NOMO-1 treated with dmso at 0.1 percent for 144 hours (cell line): ENCODE measurements at regions not wholly inside any gene's neighbourhood (a gene's known extent, or its start where the extent isn't known, plus 50 kb on each side); places are given as distances from the start of the nearest gene placed in this dataset.
"Not testable (repeated sequence)": the region's sequence is repeated elsewhere in the genome, so short reads cannot be mapped to it uniquely, and the experiment has no call there.

Source experiments
- DNase-seq: peaks from one replicate; lab custom pipeline; 2025; ENCODE audit not compliant: unreplicated experiment; lab: John Stamatoyannopoulos, UW

DNA sequence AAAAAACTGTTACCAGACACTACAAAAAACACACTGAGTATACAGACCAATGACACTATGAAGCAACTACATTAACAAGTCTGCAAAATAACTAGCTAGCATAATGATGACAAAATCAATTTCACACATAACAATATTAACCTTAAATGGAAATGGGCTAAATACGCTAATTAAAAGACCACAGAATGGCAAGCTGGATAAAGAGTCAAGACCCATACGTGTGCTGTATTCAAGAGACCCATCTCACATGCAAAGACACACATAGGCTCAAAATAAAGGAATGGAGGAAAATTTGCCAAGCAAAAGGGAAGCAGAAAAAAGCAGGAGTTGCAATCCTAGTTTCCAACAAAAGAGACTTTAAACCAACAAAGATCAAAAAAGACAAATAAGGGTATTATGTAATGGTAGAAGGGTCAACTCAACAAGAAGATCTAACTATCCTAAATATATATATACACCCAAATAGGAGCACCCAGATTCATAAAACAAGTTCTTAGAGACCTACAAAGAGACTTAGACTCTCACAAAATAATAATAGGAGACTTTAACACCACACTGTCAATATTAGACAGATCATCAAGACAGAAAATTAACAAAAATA is 158.6 kb downstream of the ALDH8A1 start:
- not testable (repeated sequence) for DNase-seq

DNA sequence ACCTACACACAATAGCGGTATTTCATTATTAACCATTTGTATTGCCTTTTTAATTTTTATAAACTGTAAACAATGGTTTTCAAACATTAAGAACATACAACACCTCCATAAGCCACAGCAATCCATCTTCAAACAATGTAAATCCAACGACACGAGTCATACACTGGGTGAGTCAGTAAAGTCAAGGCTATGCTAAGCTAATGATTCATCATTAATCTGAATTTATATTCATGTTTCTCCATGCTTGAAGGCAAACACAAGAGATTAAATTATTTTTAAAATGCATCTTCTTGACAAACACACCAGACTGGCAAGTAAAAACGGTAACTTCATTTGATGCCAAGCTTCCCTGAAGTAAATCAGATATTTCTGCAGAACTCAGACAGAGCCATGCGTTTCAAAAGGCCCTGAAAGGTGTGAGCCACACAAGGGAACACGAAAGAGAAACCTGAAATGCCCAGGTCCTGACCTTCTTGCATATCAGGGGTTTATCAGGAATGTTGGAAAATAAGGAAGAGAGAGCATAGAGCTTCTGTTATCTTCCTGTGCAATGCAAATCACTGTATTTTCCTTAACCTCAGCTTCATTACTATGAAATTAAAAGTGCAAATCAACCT is 162.5 kb downstream of the ALDH8A1 start:
- no peak for DNase-seq

DNA sequence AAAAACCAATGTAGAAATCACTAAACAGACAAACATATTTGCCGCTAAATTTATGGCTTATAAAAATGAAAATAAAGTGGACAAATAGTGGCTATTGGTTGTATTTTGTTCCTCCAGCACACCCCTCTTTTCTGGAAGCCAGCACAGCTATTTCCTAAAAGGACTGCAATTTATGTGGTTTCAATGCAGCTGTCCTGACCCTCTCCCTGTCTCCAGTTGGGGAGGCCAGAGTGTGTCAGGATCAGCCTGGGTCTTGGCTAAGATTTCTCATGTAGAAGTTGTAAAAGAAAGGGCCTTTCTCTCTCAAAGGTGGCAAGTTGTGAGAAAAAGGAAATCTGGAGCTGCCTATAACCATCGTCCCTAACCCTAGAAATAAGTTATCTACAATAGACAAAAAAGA is 165.6 kb downstream of the ALDH8A1 start:
- DNase-seq, result no peak

DNA sequence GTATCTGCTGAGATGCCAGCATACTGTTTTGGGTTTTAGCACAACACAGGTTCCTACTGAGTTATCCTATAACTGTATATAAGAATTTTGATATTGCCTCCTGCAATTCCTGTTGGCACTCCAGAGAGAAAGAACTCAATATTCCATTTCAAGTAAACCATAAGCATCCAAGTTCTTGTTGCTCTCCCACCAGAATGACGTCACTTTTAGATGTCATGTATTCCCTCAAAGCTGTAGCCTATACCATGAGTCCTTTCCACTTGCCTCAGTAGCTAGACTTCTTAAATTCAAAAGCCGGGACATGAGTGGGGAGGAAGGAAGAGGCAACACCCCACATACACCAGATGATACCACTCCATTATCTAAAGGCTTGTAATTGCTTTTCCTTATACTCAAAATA is 171.5 kb downstream of the ALDH8A1 start:
- DNase-seq, result no peak

DNA sequence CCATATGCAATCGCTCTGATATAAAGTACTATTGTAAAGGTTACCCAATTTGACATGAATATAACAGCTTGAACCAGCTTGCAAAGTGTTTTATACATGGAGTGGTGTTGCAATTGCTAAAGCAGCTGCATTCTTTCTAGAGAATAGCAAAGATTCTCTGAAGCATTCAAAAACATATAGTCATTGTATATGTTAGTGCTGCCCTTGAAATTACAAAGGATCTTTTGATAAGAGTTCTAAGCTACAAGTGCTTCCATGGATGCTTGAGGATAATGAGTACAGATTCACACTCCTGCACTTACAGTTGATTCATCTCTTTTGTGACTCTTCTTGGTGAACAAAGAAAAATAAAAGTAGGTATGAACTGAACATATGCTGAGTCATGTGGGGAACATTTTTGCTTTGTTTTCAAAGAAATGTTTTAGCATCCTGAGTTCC is 175.7 kb downstream of the ALDH8A1 start:
- DNase-seq, result no peak

DNA sequence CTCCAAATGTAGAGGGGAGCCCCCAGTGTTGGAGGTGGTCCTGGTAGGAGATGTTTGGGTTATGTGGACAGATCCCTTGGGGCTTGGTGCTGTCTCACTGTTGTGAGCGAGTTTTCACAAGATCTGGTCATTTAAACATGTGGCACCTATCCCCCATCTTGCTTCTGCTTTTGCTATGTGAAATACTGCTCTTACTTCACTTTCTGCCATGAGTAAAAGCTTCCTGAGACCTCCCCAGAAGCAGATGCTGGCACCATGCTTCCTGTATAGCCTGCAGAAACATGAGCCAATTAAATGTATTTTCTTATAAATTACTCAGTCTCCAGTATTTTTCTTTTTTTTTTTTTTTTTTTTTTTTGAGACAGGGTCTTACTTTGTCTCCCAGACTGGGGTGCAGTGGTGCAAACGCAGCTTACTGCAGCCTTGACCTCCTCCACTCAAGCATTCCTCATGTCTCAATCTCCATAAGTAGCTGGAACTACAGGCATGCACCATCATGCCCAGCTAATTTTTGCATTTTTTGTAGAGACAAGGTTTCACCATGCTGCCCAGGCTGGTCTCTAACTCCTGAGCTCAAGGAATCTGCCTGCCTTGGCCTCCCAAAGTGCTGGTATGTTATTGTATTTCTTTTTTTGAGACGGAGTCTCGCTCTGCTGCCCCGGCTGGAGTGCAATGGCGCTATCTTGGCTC is 177.1 kb downstream of the ALDH8A1 start:
- DNase-seq, result no peak

DNA sequence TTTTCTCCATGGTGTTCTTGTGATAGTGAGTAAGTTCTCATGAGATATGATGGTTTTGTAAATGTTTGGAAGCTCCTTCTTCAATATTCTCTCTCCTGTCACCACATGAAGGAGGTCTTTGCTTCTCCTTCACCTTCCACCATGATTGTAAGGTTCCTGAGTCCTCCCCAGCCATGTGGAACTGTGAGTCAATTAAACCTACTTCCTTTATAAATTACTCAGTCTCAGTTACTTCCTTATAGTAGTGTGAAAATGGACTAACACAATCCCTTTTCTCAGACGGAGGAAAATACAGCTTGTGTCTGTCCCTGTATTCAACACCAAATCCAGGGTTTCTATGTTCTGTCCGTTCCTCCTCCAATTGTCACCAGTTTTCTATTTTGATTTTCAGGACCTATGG is 181.0 kb downstream of the ALDH8A1 start:
- no peak for DNase-seq

DNA sequence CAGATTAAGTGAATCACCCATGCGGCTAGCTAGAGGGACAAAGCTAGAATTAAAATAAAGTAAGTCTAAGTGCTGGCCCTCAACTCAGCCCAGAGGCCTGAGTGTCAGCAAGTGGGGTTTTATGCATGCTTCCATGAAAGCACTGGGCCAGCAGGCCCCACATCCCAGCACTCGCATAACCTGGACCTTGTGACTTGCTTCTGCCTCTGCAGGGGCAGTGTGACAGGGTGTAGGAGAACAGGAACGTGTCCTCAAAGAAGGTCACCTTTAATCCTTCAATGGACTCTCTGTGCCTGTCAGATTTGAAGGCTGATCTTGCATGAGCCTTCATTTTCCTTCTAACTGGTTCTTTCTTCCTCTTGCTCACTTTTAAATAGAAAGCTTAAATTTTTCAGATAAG is 183.4 kb downstream of the ALDH8A1 start:
- no peak for DNase-seq

DNA sequence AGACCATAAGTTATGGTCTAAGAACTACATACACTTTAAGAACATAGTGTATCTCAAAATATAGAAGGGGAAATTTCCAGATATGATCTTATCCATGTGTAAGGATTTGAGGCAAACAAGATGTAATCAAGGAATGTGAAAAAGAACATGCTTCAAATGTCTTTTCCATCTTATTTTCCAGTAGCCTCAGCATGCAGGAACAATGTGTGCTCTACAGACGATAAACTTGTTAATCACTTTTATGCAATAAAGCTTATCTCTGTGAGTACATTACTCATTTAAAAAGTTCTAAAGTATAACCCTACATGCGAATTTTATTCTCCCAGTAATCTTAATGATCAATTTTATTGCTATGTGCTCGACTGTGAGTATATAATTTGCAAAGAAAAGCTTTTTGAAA is 185.2 kb downstream of the ALDH8A1 start:
- DNase-seq, result no peak

DNA sequence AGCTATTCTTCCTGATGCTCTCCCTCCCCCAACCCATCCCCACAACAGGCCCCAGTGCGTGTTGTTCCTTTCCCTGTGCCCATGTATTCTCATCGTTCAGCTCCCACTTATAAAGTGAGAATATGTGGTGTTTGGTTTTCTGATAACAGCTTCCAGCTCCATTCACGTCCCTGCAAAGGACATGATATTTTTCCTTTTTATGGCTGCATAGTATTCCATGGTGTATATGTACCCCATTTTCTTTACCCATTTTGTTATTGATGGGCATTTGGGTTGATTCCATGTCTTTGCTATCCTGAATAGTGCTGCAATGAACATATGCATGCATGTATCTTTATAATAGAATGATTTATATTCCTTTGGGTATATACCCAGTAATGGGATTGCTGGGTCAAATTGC is 186.3 kb downstream of the ALDH8A1 start:
- not testable (repeated sequence) for DNase-seq

DNA sequence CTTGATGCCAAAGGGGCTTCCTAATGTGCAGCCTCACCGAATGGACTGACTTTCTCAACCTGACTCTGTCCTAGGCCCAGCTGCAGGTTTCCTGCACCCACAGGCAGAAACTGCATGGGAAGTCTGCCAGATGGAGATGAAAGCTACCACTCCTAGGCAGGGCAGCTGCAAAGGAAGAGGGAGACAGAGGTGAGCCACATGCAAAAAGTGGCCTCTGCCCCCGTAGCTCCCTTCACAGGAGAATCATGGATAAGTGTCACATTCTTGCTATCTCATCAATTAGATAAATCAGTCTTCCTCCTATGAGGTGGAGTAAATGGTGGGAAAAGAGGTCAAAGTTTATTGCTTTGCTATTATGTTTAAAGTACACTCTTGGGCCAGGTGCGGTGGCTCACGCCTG is 191.3 kb downstream of the ALDH8A1 start:
- no peak for DNase-seq

DNA sequence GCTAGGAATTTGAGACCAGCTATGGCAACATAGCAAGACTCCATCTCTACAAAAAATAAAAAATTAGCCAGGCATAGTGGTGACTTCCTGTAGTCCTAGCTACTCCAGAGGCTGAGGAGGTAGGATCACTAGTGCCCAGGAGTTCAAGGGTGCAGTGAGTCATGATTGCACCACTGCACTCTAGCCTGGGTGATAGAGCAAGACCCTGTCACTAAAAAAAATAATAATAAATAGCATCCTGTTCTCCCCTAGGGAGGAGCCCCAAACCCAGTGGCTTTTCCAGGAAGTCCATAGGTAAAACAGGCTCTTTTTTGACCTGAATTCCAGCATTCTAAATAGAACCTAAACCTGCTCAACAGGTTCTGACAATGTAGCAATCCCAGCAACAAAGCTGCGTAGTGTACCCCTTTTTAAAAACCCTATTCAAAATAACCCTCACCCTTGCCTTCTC is 192.0 kb downstream of the ALDH8A1 start:
- no peak for DNase-seq

DNA sequence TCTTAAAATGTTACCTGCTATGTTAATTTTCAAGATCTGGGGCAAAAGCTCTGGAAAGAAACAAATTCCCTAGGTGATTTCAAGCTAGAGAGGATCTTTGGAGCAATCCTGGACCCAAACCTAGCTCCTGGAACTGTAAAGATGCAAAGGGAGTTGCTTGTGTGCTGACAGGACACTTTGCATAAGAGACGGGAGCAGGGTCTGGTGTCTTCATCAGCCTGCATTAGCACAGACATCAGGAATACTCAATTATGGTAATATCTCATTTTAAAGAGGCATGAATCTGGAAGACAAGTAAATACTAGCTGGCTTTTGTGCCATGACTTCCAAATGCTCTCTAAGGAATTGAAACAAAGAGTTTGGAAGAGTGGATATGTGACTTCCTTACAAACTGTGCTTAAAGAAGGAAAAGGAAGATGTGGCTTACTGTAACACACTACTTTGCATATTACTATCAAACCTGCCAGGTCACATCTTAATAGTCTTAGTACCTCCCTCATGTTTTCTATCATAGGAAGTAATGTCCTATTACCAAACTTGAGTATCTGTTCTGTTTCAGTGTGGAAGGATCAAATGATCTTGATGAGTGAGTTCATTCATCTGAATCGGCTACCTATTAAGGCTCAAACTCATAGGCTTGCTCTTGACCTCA is 193.4 kb downstream of the ALDH8A1 start:
- no peak for DNase-seq

DNA sequence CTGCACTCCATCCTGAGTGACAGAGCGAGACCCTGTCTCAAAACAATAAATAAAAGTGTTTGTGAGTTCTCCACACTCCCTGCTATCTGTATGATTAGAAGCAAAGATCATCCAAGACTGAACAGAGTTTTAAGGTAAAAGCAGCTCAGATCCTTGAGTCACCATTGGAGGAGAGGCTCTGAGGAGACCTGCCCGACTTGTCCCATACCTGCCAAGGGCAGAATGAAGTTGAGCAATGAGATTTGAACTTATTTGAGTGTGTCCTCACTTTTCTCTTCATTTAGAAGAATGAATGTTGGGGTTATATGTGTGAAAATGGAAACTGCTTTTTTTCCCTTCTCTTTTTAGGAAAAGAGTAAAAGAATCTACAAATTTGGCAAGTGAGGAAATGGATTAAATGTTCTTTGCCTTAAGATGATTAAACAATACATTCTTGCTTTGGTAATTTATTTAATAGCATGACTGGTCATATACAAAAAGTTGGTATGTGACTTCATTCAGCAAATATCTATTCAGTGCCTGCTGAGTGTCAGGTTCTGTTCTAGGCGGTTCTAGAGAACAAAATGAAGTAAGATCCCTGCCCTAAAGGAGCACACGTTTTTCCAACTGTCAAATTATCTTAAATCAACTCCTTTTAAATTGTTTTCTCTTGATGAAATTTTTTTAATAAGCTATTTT is 195.7 kb downstream of the ALDH8A1 start:
- DNase-seq, result no peak

DNA sequence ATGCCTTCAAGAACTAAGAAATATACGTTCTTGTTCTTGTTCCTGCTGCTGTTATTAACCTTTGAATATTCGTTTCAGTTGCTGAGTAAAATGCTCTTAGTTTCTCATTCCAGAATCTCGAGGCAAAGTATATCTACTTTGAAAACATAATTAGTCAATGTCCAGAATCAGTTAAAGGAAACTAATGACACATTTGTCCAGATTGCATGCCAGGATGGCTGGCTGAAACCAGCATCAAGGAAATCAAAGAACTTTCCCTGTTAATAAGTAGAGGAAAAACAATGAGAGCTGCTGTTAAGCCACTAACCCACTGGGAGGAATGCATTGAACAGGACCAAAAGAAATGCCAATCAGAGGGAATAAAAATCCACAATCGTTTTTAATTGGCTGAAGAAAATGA is 196.9 kb downstream of the ALDH8A1 start:
- no peak for DNase-seq

DNA sequence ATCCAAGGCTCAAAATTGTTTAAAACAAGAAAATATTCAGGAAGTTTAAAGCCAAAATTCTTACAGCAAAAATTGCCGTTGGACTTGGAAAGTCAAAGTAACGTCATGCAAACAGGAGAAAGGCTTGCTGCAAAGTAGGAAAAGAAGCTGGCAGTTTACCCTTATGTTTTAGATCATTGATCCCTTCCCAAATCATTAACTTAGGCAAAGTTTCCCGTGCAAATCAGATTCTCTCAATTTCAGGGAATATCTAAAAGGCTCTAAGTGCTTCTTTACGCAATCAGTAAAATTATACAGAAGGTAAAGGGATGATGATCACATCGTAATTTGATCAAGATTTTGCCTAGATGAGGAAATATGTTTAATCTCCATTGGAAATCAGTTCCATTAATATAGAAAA is 197.5 kb downstream of the ALDH8A1 start:
- DNase-seq, result no peak

DNA sequence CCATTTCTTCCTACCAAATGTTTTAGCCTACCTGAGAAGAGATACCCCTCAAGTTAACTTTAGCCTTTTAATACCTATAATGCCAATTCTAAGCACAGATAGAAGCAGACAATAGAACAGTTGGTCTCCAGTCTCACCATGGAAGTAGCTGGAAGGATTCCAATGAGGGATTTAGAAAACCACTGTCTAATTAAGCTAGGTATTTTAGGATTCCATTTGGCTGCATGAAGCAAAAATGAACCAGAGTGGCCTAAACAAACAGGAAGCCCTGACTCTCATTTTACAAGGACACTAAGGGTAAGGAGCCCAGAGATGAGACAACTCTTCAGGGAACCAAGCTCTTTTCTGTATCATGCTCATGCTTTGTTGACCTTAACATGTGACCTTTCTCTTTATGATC is 199.2 kb downstream of the ALDH8A1 start:
- DNase-seq, result no peak

DNA sequence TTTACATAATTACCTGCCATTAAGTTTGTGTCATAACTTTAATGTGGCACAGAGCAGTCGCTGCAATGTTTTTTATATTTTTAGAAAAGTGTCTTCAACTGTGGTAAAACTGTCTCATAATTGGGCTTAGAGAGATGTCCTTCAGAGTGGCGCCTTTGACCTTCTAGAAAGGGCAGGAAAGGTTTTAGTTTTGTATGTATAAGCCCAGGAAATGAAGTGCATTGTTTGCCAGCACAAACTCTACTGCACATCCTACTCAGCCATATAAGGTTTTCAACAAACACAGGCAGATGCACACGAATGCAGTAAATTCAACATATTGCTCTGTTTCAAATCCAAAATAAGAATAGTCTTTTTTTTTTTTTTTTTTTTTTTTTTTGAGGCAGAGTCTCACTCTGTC is 201.4 kb downstream of the ALDH8A1 start:
- no peak for DNase-seq

DNA sequence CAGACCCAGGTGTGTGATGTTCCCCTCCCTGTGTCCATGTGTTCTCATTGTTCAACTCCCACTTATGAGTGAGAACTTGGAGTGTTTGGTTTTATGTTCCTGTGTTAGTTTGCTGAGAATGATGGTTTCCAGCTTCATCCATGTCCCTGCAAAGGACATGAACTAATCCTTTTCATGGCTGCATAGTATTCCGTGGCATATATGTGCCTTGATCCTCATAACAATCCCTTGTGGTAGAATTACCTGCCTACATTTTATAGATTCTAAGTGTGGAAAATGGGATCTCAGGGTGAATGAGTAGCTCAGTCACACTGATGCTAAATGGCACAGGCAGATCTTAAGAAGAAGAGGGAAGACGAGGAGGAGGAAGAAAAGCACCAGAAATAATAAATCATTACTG is 202.7 kb downstream of the ALDH8A1 start:
- not testable (repeated sequence) for DNase-seq

DNA sequence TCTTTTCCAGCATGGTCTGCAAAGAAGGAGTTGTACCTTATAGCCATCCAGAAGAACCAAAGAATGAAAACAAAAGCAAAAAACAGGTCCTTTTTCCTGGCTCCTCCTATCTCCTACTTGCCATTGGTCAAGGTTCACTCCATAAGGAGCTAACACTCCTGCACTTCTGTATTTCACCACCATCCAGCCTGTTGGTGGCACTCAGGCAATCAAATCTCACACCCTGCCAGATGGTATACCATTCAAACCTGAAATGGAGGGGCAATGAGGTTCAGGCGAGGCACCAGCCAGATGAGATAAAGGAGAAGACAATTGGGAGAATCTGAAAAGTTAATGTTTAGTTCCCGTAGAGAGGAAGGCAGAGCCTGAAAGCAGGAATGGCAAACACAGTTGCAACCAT is 203.8 kb downstream of the ALDH8A1 start:
- no peak for DNase-seq

DNA sequence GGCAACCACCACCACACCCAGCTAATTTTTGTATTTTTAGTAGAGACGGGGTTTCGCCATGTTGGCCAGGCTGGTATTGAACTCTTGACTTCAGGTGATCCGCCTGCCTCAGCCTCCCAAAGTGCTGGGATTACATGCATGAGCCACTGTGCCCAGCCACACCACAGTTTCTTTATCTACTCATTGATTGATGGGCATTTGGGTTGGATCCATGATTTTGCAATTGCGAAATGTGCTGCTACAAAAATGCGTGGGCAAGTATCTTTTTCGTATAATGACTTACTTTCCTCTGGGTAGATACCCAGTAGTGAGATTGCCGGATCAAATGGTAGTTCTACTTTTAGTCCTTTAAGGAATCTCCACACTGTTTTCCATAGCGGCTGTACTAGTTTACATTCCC is 204.7 kb downstream of the ALDH8A1 start:
- DNase-seq, result not testable (repeated sequence)
